ENCODE measurements at regions not wholly inside any gene's neighbourhood (a gene's known extent, or its start where the extent isn't known, plus 50 kb on each side); places are given as distances from the start of the nearest gene placed in this dataset.

DNA sequence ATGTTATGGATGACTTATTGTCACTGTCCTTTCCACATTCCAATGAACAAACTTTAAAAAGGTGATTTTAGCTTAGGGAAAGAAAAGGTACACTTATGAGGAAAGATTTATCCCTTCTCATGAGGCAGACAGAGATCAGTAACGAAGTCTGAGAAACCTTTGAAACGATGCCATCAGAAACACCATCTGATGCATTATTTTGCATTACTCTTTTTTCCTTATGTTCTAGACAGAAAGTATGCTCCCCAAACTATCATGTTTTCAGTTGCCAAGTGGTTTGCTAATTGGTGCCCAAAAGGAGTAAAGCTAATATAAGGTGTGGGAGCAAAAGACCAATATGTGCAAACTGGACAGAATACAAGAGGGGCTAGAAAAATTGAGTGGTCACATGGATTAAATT is 397.7 kb upstream of the RIOK2 start:
- TF ChIP-seq, protein P1, sequence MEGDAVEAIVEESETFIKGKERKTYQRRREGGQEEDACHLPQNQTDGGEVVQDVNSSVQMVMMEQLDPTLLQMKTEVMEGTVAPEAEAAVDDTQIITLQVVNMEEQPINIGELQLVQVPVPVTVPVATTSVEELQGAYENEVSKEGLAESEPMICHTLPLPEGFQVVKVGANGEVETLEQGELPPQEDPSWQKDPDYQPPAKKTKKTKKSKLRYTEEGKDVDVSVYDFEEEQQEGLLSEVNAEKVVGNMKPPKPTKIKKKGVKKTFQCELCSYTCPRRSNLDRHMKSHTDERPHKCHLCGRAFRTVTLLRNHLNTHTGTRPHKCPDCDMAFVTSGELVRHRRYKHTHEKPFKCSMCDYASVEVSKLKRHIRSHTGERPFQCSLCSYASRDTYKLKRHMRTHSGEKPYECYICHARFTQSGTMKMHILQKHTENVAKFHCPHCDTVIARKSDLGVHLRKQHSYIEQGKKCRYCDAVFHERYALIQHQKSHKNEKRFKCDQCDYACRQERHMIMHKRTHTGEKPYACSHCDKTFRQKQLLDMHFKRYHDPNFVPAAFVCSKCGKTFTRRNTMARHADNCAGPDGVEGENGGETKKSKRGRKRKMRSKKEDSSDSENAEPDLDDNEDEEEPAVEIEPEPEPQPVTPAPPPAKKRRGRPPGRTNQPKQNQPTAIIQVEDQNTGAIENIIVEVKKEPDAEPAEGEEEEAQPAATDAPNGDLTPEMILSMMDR (IDR thresholded peaks at IDR 0.05; ENCODE audit: low read depth, low read length, missing control alignments) = no peak
- no peak for DNase-seq (ENCODE audit: low read depth)
- H3K4me3 ChIP-seq (ENCODE audit: low read depth, low read length) = no peak overlapping the region

DNA sequence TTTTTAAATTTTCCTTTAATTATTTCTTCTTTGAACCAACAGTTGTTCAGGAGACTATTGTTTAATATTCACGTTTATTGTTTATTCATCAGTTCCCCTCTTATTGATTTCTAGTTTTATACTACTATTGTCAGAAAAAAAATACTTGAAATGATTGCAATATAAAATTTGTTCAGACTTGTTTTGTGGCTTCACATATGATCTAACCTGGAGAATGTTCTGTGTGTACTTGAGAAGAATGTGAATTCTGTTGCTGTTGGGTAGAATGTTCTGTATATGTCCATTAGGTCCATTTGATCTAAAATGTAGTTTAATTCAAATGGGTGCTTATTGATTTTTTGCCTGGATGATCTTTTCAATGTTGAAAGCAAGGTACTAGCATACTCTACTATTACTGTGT is 408.7 kb upstream of the RIOK2 start:
- TF ChIP-seq, protein P1 (IDR thresholded peaks at IDR 0.05; ENCODE audit: low read depth, low read length, missing control alignments) = no peak
- DNase-seq (ENCODE audit: low read depth) = no peak
- H3K4me3 ChIP-seq (ENCODE audit: low read depth, low read length) = no peak overlapping the region

DNA sequence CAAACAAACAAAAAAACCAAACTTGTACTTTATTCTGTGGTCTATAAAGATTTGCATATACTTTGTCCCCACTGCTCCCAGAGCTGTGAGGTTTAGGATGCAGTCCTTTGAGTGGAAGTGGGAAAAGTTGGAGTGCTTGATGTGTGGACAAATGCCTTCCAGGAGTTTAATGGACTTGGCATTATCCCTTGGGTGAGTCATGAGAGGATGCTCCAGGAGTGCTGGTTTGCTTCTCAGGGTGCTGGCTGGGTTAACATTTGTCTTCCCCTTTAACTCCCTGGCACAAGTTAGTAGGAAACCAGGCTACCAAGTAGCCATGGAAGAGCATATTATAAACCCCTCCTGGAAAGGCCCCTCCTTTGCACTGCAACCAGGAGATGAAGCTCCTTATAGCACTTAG is 417.4 kb upstream of the RIOK2 start:
- TF ChIP-seq, protein P1 (IDR thresholded peaks at IDR 0.05; ENCODE audit: low read depth, low read length, missing control alignments) = no peak
- DNase-seq (ENCODE audit: low read depth) = no peak

DNA sequence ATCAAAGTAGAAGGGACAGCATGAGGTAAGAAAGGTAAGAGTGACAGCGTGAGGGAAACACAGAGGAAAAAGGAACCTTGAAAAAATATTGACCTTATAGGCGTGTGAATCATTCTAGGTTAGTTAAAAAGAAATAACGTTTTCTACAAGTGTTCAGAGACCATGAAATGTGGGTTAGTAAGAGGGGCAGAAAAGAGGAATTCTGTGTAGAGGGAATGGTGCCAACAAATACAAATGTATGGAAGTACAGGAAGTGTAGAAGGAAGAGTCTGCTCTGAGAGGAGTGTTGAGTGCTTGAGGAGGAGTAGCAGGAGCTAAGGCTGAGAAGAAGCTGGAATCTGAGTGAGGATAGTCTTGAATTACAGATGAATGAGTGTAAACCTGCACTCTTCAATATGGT is 418.6 kb upstream of the RIOK2 start:
- DNase-seq (ENCODE audit: low read depth) = no peak
- no peak overlapping the region for H3K4me3 ChIP-seq (ENCODE audit: low read depth, low read length)
- TF ChIP-seq, protein P1 (IDR thresholded peaks at IDR 0.05; ENCODE audit: low read depth, low read length, missing control alignments) = no peak

More for the DNA sequence above, 417.4 kb upstream of the RIOK2 start:
- H3K4me3 ChIP-seq (ENCODE audit: low read depth, low read length) = no peak overlapping the region

DNA sequence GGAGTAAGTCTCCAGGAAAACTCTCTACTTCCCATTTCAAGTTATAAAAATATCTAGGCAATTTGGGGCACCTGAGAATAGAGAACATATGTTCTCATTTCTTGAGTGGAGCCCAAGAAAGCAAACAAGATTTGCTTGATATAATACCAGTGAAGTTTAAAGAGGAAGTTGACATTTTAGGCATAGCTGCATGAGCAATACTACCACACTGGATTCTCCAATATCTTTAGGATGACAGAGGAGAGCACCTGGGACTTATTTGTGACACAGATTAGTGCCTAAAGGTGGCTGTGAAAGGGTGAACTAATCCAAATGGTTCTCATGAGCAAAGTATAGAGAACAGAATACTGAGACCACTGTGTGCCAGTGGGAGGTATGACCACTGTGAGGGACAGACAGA is 423.5 kb upstream of the RIOK2 start:
- no peak for DNase-seq (ENCODE audit: low read depth)
- no peak overlapping the region for H3K4me3 ChIP-seq (ENCODE audit: low read depth, low read length)
- TF ChIP-seq, protein P1 (IDR thresholded peaks at IDR 0.05; ENCODE audit: low read depth, low read length, missing control alignments) = no peak

DNA sequence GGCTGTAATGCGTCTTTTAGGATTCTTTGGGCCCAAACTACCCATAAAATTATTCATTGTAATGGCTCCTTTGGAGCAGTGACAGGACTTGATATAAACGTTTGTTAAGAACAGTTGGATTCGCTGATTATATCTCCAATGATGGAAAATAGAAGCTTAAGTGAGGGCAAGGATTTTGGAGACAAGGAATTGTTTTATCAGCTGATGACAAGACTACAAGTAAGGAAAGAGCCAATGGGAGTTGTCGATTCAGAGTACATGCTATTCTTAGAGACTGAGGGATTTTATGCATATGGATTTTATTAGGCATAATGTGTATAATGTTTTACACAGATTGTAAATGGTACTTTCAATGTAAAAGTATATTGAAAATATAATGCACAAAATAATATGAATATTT is 425.5 kb upstream of the RIOK2 start:
- no peak for DNase-seq (ENCODE audit: low read depth)
- H3K4me3 ChIP-seq (ENCODE audit: low read depth, low read length) = no peak overlapping the region
- TF ChIP-seq, protein P1 (IDR thresholded peaks at IDR 0.05; ENCODE audit: low read depth, low read length, missing control alignments) = no peak

DNA sequence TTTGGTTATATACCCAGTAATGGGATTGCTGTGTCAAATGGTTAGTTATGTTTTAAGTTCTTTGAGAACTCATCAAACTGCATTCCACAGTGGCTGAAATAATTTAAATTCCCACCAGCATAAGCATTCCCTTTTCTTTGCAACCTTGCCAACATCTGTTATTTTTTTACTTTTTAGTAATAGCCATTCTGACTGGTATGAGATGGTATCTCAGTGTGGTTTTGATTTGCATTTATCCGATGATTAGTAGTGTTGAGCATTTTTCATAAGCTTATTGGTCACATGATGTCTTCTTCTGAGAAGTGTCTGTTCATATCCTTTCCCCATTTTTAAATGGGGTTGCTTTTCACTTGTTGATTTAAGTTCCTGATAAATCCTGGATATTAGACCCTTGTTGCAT is 435.7 kb upstream of the RIOK2 start:
- TF ChIP-seq, protein P1 (IDR thresholded peaks at IDR 0.05; ENCODE audit: low read depth, low read length, missing control alignments) = no peak

More for the DNA sequence above, 435.7 kb upstream of the RIOK2 start:
- DNase-seq (ENCODE audit: low read depth) = no peak
- no peak overlapping the region for H3K4me3 ChIP-seq (ENCODE audit: low read depth, low read length)

All from GM12864 (cell line).